Upper lobe of left lung (tissue), 6 donors: ENCODE measurements at regions not wholly inside any gene's neighbourhood (a gene's known extent, or its start where the extent isn't known, plus 50 kb on each side); places are given as distances from the start of the nearest gene placed in this dataset.

Source experiments
- ATAC-seq, 2 donors: fragments of 200-7000 bp; cut with Tn5 transposase; one replicate each; pipeline ENCODE4 v1.9.1; 2022; ENCODE audit warnings: mild to moderate bottlenecking in 2 of 2, moderate library complexity in 2 of 2; ENCODE audit not compliant: low FRiP score in 2 of 2
- DNase-seq, 2 donors: peaks; one replicate each; pipeline ENCODE4 v3.0.0-alpha.2; 2019 to 2020
- H3K27ac ChIP-seq, 4 donors: fragments of 200-600 bp; sonication (generic); one replicate each; pipeline ENCODE4 v1.5.1; 2016 to 2019
- H3K27me3 ChIP-seq, 4 donors: fragments of 200-600 bp; sonication (generic); one replicate each; pipeline ENCODE4 v1.5.1; 2017 to 2019
- H3K36me3 ChIP-seq, 4 donors: fragments of 200-600 bp; sonication (generic); one replicate each; pipeline ENCODE4 v1.5.1; 2016 to 2019
- H3K4me1 ChIP-seq, 4 donors: fragments of 200-600 bp; sonication (generic); one replicate each; pipeline ENCODE4 v1.5.1; 2018 to 2019
- H3K4me3 ChIP-seq, 4 donors: fragments of 200-600 bp; sonication (generic); one replicate each; pipeline ENCODE4 v1.5.1; 2017 to 2019; ENCODE audit warnings: mild to moderate bottlenecking in 2 of 4, moderate library complexity in 1 of 4
- H3K9me3 ChIP-seq, 4 donors: fragments of 200-600 bp; sonication (generic); one replicate each; pipeline ENCODE4 v1.5.1; 2018 to 2019
- CTCF ChIP-seq, 6 experiments: fragments of 450-650 bp in 4 of 6; fragments of 200-600 bp in 2 of 6; sonication (generic) in 2 of 6; IDR thresholded peaks; one replicate each; pipeline ENCODE4 v1.5.1; 2016 to 2019; ENCODE audit warnings: antibody characterized with exemption in 6 of 6
- EP300 ChIP-seq, 4 donors: sonication (generic); formaldehyde crosslinking; IDR thresholded peaks; one replicate each; pipeline ENCODE4 v1.5.1; 2017; ENCODE audit warnings: antibody characterized with exemption in 4 of 4, control low read depth in 2 of 4
- POLR2A ChIP-seq, 4 donors: fragments of 450-650 bp; IDR thresholded peaks; one replicate each; pipeline ENCODE4 v1.5.1; 2016 to 2017; ENCODE audit warnings: antibody characterized with exemption in 4 of 4, mild to moderate bottlenecking in 2 of 4
- POLR2AphosphoS5 ChIP-seq, 2 donors: sonication (generic); formaldehyde crosslinking; IDR thresholded peaks; one replicate each; pipeline ENCODE4 v1.5.1; 2017; ENCODE audit warnings: antibody characterized with exemption in 2 of 2
- WGBS, 2 donors: methylation state at CpG; one replicate each; pipeline ENCODE4 v1.1.5; 2017 to 2018; 5-methylcytosine and 5-hydroxymethylcytosine counted together
- donor health status: DM: no; HTN: no; CAD: no; lungs with moderate emphysema.
- donor health status: DM: no; HTN: yes; CAD: no; lungs with severe emphysema.

GRCh38 chr3:103167850-103168249, 733.0 kb downstream of the ZPLD1 start:
- ATAC-seq: no peak
- H3K9me3 ChIP-seq: no peaks in the 10 kb centered on the region
- TF ChIP-seq POLR2AphosphoS5 (IDR thresholded peaks at IDR 0.05): no peak
- no peak for TF ChIP-seq POLR2A (IDR thresholded peaks at IDR 0.05)
- TF ChIP-seq EP300 (IDR thresholded peaks at IDR 0.05): no peak
- TF ChIP-seq CTCF (IDR thresholded peaks at IDR 0.05): no peak
- DNase-seq: no peak
- no peaks in the 10 kb centered on the region for H3K27me3 ChIP-seq
- 78 to 84% methylated on average over 6 of the region's 6 CpGs for WGBS, 2 donors
- H3K4me3 ChIP-seq: no peak overlapping the region
- H3K4me1 ChIP-seq: no peaks in the 10 kb centered on the region
- no peaks in the 10 kb centered on the region for H3K36me3 ChIP-seq
- no peak overlapping the region for H3K27ac ChIP-seq

- no peak for TF ChIP-seq EP300 (IDR thresholded peaks at IDR 0.05)
- no peak for TF ChIP-seq POLR2A (IDR thresholded peaks at IDR 0.05)
- Histone ChIP-seq H3K9me3 (no peaks in the 10 kb centered on the region), H3K36me3 (no peaks in the 10 kb centered on the region), H3K4me3 (no peak overlapping the region), H3K27me3 (no peaks in the 10 kb centered on the region), H3K4me1 (no peaks in the 10 kb centered on the region), H3K27ac (no peak overlapping the region)
- ATAC-seq (no peak), DNase-seq (no peak)
- WGBS, 2 donors: 86 to 87% methylated on average over 2 of the region's 2 CpGs
Measured at GRCh38 chr3:103169289-103169688, 734.5 kb downstream of the ZPLD1 start.

GRCh38 chr3:103170651-103171050, 735.8 kb downstream of the ZPLD1 start:
- no peak for TF ChIP-seq POLR2AphosphoS5 (IDR thresholded peaks at IDR 0.05)
- TF ChIP-seq CTCF (IDR thresholded peaks at IDR 0.05): no peak
- TF ChIP-seq POLR2A (IDR thresholded peaks at IDR 0.05): no peak
- TF ChIP-seq EP300 (IDR thresholded peaks at IDR 0.05): no peak
- no peak for ATAC-seq

GRCh38 chr3:103173940-103174339, 739.1 kb downstream of the ZPLD1 start:
- H3K4me3 ChIP-seq: no peak overlapping the region
- no peaks in the 10 kb centered on the region for H3K9me3 ChIP-seq
- no peaks in the 10 kb centered on the region for H3K4me1 ChIP-seq
- DNase-seq (no peak), ATAC-seq (no peak)
- no peaks in the 10 kb centered on the region for H3K27me3 ChIP-seq
- H3K36me3 ChIP-seq: no peaks in the 10 kb centered on the region
- TF ChIP-seq POLR2AphosphoS5 (IDR thresholded peaks at IDR 0.05) (no peak), CTCF (IDR thresholded peaks at IDR 0.05) (no peak), EP300 (IDR thresholded peaks at IDR 0.05) (no peak), POLR2A (IDR thresholded peaks at IDR 0.05) (no peak)
- H3K27ac ChIP-seq: no peak overlapping the region
- WGBS, 2 donors: 85 to 97% methylated on average over 1 of the region's 1 CpG

More at GRCh38 chr3:103170651-103171050, 735.8 kb downstream of the ZPLD1 start:
- no peaks in the 10 kb centered on the region for H3K9me3 ChIP-seq
- DNase-seq: no peak
- H3K4me1 ChIP-seq: no peaks in the 10 kb centered on the region
- no peaks in the 10 kb centered on the region for H3K27me3 ChIP-seq
- H3K4me3 ChIP-seq: no peak overlapping the region
- H3K27ac ChIP-seq: no peak overlapping the region
- H3K36me3 ChIP-seq: no peaks in the 10 kb centered on the region

- no peak overlapping the region for H3K27ac ChIP-seq
- DNase-seq: no peak
- H3K9me3 ChIP-seq: no peaks in the 10 kb centered on the region
- TF ChIP-seq CTCF (IDR thresholded peaks at IDR 0.05): no peak
- no peak for TF ChIP-seq EP300 (IDR thresholded peaks at IDR 0.05)
- no peak for TF ChIP-seq POLR2A (IDR thresholded peaks at IDR 0.05)
- no peak for TF ChIP-seq POLR2AphosphoS5 (IDR thresholded peaks at IDR 0.05)
- no peak overlapping the region for H3K4me3 ChIP-seq
- H3K36me3 ChIP-seq: no peaks in the 10 kb centered on the region
- H3K27me3 ChIP-seq: no peaks in the 10 kb centered on the region
- ATAC-seq: no peak
- H3K4me1 ChIP-seq: no peaks in the 10 kb centered on the region
Measured at GRCh38 chr3:103181160-103181559, 746.3 kb downstream of the ZPLD1 start.
